Fibroblast of skin of right biceps (primary cell): ENCODE measurements at regions not wholly inside any gene's neighbourhood (a gene's known extent, or its start where the extent isn't known, plus 50 kb on each side); places are given as distances from the start of the nearest gene placed in this dataset.

ENCODE experiments used
- DNase-seq: peaks from one replicate; pipeline ENCODE4 v3.0.0-alpha.2; 2013

DNA sequence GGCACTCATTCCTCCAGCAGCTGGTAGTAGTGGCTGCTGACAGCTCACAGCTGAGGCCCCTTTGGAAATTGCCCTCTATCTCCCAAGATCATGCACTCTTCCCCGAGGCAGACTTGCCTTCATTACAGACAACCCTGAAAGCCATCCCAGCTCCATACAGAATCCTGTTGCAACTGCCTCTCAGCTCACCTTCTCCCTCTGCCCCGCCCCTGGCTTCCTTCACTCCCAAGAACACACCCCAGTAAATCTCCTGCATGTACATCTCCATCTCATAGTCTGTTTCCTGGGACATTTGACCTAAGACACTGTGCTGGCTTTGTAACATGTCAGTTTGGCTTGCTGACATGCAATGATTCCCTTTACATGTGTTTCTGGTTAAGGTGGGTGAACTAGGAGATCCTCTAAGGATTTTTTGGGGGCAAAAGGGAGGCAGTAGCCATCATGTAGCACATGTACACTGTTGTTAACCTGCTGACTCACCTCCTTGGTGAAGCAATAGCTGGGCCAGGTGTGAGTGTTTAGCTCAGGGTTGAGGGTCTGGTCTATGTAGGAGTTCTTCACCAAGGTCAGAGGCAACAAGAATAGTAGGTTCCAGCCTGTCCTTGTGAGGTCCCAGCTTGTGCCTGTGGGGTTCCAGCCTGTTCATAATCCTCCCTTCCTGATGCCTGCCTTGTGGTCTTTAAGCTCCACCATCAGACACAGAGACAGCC lies 179.6 kb downstream of the CSNK2A3 start:
- DNase-seq, result no peak

DNA sequence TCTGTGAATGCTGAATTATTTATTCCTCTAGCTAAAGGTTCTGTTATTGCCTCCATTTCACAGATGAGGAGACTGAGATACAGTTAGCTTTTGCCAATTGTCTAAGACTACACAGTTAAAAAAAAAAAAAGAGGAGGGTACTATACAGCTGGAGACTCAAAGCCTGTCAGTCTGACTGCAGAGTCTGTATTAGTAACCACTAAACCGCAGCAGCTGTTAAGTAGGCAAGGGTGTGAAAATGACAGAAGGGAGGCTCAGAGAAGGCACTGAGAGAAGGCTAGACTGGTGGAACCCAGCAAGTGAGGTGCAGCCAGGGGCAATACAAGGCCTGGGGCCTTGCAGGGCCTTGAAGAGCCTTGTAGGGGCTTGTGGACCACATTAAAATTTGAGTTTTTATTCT lies 181.2 kb downstream of the CSNK2A3 start:
- DNase-seq, result peak; percentile 60

DNA sequence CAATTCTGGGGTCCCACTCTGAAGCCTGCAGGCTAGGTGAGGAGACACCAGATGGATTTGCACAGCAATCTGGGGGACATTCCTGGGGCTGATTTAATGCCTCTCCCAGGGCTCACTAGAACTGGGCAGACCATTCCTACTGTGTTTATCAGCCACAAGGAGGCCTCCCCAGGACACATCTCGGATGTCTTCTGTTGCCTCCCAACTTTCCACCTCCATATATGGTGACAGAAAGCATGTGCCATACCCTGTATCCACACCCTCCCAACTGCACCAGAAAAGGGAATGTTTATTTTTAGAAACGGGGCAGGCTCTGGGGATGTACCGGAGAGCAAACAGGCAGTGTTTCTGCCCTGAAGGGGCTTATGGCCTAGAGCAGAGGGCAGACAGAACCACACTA lies 181.8 kb downstream of the CSNK2A3 start:
- peak; percentile 87 for DNase-seq

DNA sequence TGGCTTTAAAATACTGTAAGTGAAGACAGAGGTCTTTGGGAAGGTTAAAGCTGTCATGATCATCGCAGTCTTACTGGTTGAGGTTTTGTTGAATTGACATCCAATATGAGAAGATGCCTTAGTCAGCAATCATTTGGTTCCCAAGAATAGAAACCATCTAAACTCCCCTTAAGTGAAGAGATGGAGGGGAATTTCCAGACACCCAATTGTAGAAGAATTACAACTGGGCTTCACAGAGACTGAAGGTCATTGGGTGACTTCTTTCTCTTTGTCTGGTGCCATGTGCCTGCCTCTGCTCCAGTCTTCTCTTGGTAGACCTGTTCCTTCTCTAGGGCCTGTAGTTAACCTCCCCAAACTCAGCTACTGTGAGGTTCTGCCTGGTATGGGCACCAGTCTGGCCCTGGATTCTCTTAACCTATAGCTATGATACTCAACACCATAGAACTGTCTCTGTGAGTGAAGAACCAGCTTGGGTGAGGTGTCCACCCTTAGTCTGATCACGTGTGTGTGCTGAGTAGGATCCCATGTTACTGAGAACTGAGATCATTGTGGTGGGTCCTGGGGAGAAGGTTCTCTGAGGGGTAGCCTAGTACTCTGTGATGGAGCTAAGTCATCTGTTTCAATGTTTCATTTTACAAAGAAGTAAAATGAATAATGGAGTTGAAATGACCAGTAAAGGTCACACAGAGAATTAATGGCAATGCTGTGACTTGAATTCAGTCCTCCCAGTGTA lies 182.5 kb downstream of the CSNK2A3 start:
- no peak for DNase-seq

DNA sequence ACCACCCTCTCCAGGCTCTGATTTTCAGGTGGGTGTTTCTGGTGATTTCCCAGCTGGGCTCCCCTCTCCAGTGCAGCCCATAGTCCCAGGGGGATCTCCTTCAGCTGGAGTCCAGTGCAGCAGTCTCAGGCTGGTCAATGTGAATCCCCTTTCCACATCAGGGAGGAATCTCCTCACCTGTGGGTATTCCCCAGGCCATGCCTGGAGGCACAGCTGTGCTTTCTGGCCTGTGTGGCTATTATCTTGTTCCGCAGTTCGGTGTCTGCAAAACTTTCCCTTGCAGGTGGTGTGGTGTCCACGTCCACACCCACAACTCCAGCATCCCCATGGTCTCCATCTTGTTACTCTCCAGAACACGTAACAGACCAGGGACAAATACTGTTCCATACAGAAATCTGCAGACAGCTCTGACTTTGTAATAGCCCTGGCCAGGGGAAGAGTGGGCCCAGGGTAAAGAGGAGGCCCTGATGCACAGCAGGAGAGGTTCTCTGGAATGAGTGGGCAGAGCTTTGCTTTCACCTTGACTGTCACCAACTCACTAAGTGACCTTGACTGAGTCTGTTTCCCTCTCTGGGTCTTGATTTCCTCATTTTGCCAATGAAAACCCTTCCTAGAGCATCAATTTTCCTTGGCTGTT lies 183.2 kb downstream of the CSNK2A3 start:
- DNase-seq, result no peak

DNA sequence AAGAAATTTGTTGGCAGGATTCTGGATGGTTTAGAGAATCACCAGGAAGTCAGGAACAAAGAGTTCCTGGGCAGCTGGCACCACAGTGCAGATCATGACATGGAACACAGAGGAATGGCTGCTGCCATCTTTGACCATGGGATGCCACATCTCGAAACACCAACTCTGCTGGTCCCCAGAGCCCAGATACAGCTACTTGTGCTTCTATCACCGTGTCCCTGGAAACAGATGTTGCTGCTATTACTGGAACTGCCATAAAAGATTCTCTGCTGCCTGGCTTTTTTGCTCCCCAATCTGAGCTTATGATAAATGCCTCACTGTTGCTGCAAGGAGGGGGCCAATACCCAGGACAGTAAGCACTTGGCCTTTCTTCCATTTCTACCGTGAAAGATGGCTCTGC lies 185.2 kb downstream of the CSNK2A3 start:
- no peak for DNase-seq

DNA sequence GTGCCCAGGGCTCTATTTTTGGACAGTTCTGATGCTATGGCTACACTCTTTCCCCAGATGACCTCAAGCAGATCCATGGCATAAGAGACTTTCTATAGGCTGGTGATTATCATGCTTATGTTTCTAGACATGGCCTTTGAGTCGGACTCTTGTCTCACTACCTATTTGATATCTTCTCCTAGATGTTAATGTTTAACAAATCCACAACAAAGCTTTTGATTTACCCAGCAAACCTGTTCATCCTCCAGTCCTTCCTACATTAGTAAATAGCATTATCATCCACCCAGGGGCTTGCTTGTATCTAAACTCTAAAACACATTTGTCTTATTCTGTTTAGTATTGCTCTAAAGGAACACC lies 188.7 kb downstream of the CSNK2A3 start:
- DNase-seq, result no peak

DNA sequence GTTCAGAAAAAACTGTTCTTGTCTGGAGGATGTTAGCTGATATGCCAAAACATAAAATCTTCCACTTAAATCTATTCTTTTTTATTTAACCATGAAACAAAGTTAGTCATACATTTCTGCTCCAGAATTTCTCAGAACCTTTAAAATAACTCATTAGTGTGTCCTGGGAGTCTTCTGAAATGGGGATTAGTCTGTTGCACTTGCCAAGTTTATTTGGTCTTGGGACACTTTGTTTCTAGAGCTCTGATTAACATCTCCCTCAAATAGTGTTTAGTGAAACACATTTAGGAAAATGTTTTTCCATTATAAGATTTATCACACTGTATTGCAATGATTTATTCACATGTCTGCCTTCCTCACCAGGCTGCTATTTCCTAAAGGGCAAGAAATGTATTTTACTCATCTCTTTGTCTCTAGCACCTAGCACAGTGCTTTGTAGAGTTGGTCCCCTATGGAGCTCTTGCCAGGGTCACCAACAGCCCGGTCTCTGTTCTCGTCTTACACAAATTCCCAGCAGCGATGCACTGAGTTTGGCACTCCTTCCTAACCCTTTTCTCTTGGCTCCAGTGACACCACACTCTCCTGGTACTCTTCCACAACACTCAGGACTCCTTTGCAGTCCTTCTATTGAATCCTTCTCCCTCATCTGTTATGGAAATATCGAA lies 189.2 kb downstream of the CSNK2A3 start:
- no peak for DNase-seq

DNA sequence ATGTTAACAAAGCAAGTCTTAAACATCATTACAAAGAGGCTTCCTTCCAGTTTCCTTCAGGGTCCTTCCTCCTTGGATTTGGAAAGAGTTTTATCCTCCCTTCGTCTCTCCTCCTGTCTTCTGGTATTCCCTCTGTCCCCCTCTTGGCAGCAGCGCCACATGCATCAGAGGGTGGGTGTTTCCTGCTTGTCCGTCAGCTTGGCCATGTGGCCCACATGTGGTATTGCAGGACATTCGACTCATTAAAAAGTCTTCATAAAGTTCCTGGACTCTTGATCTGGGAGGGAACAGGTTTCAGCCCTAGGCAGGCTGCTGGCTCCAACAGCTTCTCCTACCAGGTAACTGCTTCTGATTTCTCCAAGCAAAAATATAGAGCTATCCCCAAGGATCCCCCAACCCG lies 189.8 kb downstream of the CSNK2A3 start:
- peak; percentile 8 for DNase-seq

DNA sequence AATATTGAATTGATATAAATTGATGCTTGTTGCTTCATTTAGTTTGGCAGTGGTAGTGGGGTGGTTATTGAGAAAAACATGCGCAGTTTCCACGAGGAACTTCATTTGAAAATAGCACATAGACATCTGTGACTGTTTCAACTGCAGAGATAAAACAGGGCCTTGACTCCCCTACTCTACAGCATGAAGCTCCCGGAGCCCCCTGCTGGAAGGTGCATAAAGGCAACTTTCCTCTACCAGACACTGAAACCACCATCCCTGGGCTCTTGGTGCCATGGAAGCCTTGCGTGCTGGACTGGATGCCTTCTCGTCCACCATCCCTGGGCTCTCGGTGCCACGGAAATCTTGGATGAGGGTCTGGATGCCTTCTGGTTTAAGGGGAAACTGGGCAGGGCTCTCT lies 195.9 kb downstream of the CSNK2A3 start:
- DNase-seq, result peak; percentile 36

DNA sequence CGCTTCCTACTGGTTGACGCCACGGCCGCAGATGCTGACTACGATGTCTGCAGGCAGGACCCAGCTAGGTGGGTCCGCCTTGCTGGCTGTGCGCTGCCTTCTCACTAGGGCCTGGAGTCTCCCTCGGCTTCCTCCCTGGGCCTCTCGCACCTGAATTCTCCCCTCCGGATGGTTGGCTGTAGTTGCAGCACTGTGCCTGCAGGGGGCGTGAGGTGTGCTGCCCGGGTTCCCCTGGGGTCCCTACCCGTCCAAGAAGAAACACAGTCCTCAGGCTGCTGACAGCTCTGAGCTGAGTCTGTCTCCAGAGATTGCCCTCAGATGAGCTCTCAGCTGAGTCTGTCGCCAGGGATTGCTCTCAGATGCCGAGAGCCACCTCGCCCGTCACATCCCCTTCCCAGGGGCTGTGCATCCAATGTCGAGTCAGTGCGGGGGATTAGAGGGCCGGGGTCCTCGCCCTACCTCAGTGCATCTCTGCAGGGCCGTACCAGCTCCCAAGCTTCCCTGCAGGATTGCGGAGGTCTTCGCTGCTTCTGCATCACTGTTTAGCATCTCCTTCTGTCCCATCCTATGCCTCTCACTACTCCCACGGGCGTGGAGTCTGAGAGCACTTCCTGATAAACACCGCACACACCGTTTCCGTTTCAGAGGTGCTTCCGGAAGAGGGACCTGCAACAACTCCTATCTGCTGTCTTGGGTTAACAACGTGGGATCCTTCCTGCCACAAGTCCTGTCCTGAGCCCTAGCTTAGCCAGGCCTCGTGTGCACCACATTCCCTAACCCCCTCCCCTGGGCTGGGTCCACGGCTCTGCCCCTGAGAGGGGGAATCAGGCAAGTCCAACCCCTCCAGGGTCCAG lies 196.9 kb downstream of the CSNK2A3 start:
- no peak for DNase-seq

DNA sequence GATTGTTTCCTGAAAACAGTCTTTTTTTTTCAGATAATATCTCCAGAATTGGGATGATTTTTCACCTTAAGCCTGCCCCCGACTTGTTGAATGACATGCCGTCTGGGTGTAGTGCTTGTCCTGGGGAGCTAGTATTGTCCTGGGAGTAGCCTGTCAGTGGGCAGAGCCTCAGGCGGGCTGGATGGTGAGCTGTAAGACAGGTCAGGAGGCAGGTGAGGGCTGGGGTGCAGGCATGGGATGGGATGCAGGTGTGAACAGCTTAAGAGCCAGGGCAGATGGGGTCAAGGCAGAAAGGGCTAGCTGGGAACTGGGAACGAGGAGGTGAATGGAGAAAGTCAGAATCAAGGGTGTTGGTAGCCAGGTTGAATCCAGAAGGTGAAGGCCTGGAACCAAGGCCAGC lies 200.2 kb downstream of the CSNK2A3 start:
- DNase-seq, result no peak

DNA sequence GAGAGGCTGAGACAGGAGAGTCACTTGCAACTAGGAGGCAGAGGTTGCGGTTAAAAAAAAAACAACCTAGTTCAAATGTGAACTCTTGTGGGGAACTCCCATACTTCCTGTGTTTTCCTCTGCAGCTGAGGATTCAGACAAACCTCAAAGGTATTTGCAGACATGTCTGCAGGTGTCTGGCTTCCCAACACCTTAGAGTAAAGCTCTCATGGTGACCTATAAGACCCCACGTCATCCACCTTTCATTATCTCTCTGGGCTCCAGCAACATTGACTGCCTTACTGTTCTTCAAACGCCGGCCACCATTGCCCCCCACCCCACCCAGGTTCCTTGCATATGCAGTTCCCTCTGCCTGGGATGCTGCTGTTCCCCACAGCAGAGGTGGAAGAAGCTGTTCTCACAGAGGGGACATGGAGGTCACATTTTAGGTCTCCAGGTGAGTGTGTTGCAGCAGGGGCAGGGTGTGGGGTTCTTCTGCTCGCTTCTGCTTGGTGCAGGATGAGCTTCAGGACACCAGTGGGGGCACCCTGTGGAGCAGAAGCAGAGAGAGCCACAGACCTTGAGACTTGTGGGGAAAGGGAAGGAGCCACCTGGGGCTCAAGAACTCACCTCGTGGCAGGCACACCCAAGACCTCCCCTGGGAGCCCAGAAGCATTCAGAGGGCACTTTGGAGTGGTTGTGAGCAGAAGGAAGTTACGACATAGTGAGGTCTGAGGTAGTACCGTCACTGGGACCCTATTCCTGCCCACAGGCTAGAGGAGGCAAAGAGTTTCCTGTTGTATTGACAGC lies 203.2 kb downstream of the CSNK2A3 start:
- no peak for DNase-seq

DNA sequence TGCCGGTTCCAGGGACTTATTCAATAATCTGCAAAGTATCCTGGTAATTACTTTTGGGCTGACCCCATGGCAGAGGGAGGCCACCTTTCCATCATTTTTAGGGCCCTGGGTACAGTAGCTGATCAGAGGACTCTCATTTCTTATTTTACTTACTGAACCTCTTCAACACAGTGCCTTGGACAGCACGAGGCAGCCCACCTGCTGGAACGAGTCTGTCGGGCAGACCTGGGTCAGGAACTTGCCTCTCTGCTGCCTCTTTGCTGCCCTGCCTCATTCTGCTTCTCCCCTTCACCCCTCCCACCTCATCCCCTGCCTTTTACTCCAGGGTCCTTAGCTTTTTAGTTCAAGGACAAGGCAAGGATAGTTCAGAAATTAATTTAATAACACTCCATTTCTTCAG lies 204.5 kb downstream of the CSNK2A3 start:
- no peak for DNase-seq

DNA sequence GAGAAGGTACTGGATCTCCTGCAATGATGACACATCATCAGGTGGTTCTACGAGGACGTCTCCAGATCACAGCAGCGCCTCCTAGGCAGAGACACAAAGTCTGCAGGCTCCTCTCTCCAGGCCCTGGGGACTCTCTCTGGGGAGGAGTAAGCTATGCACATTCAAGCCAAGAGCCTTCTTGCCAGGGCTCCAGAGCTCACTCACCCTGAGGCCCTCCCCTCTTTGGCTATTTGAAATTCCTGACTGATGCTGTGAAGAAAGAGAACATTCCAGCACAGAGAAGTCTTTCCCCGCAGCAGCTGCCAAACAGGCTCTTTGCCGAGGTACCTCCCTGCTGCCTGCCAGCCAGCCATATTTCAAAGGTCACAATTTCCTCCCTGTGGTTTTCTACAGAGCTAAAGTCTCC lies 204.9 kb downstream of the CSNK2A3 start:
- peak; percentile 93 for DNase-seq

DNA sequence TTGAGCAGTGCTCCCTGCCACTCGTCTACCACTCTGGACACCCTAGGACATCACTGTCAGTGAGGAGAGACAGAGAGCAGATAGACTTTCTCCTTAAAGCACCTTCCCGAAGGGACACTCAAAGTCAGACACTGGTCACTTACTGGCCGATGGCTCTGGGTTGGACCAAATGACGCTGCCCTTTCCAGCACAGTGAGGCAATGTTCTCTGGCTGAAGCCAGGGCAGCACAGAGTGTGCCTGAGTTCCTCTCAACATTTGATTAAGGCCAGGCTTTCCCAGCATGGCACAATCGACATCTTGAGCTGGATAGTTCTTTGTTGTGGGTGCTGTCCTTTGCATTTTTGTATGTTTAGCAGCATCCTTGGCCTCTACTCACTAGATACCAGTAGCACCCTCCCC lies 206.2 kb downstream of the CSNK2A3 start:
- no peak for DNase-seq

DNA sequence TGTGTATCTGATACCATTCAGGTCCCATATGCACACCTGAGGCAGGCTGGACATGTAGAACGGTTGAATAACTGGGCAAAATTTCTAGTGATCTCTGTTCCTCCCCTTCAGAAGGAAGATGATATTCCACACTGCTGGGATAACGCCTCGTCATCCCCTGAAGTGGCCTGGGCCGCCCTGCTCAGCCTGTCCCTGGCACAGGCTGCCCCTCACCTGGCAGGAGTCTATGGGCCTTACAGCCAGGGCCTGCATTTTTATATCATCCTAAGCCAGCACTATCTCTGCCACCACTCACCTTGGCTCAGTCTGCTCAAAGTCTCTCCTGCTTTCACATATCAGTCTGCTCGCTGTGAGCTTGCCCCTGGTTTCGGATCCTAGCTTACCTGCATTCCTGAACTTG lies 209.2 kb downstream of the CSNK2A3 start:
- no peak for DNase-seq

DNA sequence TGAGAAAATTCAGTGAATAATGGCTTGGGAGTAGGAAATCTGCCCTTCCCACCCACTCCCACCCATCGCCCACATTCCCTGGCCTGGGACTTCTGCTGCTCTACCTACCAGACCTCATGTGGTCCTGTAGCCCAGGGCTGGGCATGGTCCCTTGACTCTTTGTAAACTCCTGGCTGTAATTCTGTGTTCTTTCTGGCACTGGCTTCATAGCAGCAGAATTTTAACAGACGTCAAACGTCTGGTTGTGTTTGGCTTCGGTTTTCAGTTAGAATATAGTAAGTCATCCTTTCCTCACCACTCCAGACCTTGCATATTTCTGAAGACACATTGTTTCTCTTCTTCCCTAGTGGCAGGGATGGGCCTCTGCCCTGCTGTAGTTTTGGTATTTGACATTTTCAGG lies 210.6 kb downstream of the CSNK2A3 start:
- DNase-seq, result no peak

DNA sequence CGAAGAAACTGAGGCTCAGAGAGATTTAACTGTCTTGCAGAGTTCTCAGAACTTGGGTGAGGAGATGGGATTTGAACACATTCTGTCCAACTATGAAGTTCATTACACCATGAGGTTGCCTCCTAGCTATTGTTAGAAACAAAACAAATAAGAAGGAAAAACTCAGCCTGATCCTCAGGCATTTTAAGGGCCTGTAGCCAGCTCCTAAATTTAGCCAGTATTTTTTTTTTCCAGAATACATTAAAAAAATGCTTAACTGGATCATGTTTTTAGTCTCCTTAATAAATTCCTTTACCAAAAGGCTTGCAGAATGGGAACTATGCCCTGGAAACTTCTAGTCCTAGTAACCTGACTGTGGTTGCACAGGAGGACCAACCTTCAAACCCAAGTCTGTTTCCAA lies 212.0 kb downstream of the CSNK2A3 start:
- DNase-seq, result no peak

DNA sequence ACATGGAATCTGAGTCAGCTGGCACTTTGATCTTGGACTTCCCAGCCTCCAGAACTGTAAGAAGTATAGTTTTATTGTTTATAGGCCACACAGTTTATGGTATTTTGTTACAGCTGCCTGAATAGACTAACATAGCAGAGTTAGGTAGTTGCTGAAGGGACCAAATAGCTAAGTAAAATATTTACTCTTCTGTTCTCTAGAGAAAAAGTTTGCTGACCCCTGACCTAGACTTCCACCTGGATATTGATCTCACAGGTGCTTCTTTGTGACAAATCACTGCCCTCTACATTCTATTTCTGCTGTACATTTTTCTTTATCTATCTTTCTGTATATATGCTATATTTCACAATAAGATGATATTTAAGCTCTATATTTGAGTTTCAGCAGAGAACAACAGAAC lies 212.5 kb downstream of the CSNK2A3 start:
- DNase-seq, result no peak

DNA sequence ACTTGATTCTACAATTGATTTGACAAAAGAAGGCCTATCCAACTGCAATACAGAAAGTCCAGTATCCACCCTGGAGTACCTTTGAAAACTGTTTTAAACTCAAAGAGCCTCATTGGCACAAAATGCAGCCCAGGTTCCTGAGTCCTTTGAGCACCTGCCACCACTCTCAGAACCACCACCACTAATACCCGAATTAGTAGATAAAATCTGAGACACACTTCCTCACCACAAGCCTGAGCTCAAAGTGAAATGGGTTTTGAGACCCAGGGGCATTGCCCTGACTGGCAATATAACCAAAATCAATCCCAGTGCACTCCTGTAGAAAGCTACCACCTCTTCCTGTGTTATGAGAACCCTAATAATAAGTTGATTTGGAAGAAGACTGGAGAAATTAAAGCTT lies 215.7 kb downstream of the CSNK2A3 start:
- DNase-seq, result no peak
